WTC11 (cell line): ENCODE measurements at regions not wholly inside any gene's neighbourhood (a gene's known extent, or its start where the extent isn't known, plus 50 kb on each side); places are given as distances from the start of the nearest gene placed in this dataset.

ENCODE experiments used
- NR2C2 ChIP-seq: sonication (generic); formaldehyde crosslinking; IDR thresholded peaks from 2 replicates; pipeline ENCODE4 v1.8.0; 2022; ENCODE audit warnings: mild to moderate bottlenecking, missing genetic modification reagents
- TF ChIP-seq, protein P1 (sequence below): fragments of 200-600 bp; IDR thresholded peaks from 2 replicates; pipeline ENCODE4 v1.8.0; 2022; ENCODE audit warnings: antibody characterized with exemption

DNA sequence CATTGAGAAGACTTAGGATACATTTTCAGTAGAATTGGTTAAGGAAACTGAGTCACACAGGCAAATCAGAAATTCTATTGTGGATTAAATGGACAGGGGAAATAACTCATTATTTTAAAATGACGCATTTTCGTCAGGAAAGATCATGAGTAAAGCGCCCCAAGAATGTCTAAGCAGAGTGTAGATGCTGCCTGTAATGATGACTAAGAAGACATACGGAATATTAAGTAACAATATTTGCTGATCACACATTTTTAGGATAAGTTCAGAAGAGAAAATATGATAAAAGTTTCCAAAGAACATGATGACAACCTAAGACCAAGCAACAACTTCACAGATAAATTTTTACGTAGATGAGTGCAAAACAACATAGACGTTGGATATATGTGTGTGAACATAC lies 596.3 kb upstream of the TENM3 start:
- no peak for TF ChIP-seq NR2C2
- TF ChIP-seq, protein P1, sequence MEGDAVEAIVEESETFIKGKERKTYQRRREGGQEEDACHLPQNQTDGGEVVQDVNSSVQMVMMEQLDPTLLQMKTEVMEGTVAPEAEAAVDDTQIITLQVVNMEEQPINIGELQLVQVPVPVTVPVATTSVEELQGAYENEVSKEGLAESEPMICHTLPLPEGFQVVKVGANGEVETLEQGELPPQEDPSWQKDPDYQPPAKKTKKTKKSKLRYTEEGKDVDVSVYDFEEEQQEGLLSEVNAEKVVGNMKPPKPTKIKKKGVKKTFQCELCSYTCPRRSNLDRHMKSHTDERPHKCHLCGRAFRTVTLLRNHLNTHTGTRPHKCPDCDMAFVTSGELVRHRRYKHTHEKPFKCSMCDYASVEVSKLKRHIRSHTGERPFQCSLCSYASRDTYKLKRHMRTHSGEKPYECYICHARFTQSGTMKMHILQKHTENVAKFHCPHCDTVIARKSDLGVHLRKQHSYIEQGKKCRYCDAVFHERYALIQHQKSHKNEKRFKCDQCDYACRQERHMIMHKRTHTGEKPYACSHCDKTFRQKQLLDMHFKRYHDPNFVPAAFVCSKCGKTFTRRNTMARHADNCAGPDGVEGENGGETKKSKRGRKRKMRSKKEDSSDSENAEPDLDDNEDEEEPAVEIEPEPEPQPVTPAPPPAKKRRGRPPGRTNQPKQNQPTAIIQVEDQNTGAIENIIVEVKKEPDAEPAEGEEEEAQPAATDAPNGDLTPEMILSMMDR = no peak
